Body of pancreas (tissue), 4 donors: ENCODE measurements at regions not wholly inside any gene's neighbourhood (a gene's known extent, or its start where the extent isn't known, plus 50 kb on each side); places are given as distances from the start of the nearest gene placed in this dataset.

Source experiments
- ATAC-seq: fragments of 150-250 bp; one replicate; pipeline ENCODE4 v1.9.1; 2016
- DNase-seq, 4 donors: peaks; one replicate each; pipeline ENCODE4 v3.0.0-alpha.2; 2019
- H3K27ac ChIP-seq, 4 donors: fragments of 200-600 bp; sonication (generic); 1 replicate in 3 of 4; 2 replicates in 1 of 4; pipeline versions ENCODE4 v1.5.1 to v1.6.1; 2016 to 2019; ENCODE audit warnings: mild to moderate bottlenecking in 1 of 4, mixed read lengths in 1 of 4, moderate library complexity in 1 of 4
- H3K27me3 ChIP-seq, 2 donors: fragments of 200-600 bp; sonication (generic); one replicate each; pipeline ENCODE4 v1.6.0; 2016; ENCODE audit warnings: mild to moderate bottlenecking in 1 of 2
- H3K36me3 ChIP-seq, 2 donors: fragments of 200-600 bp; sonication (generic); replicated peaks in 1 of 2; 2 replicates each; pipeline ENCODE4 v1.5.1; 2016; ENCODE audit warnings: low read depth in 2 of 2; ENCODE audit not compliant: insufficient read depth in 1 of 2
- H3K4me1 ChIP-seq: fragments of 200-600 bp; sonication (generic); one replicate; pipeline ENCODE4 v1.6.0; 2016
- H3K4me3 ChIP-seq, 2 donors: fragments of 200-600 bp; sonication (generic); 1 replicate in 1 of 2; 2 replicates in 1 of 2; pipeline ENCODE4 v1.5.1; 2016 to 2019
- H3K9me3 ChIP-seq, 3 donors: fragments of 200-600 bp; sonication (generic); 1 replicate in 2 of 3; 2 replicates in 1 of 3; pipeline ENCODE4 v1.5.1; 2016
- POLR2A ChIP-seq, 3 donors: fragments of 450-650 bp; IDR thresholded peaks; one replicate each; pipeline ENCODE4 v1.6.1; 2016; ENCODE audit warnings: antibody characterized with exemption in 3 of 3, mild to moderate bottlenecking in 2 of 3
- WGBS, 2 donors: methylation state at CpG; one replicate each; pipeline ENCODE4 v1.1.5; 2017; 5-methylcytosine and 5-hydroxymethylcytosine counted together
- intact Hi-C: fragments of 100-400 bp; cut with DNase I; formaldehyde crosslinking; loops from one replicate; pipeline ENCODE4 v1.15.1; 2023
- TF ChIP-seq, protein P1 (sequence below), 7 experiments: fragments of 450-650 bp in 4 of 7; fragments of 200-600 bp in 3 of 7; sonication (generic) in 3 of 7; IDR thresholded peaks; one replicate each; pipeline ENCODE4 v1.5.1; 2016 to 2019; ENCODE audit warnings: antibody characterized with exemption in 7 of 7

DNA sequence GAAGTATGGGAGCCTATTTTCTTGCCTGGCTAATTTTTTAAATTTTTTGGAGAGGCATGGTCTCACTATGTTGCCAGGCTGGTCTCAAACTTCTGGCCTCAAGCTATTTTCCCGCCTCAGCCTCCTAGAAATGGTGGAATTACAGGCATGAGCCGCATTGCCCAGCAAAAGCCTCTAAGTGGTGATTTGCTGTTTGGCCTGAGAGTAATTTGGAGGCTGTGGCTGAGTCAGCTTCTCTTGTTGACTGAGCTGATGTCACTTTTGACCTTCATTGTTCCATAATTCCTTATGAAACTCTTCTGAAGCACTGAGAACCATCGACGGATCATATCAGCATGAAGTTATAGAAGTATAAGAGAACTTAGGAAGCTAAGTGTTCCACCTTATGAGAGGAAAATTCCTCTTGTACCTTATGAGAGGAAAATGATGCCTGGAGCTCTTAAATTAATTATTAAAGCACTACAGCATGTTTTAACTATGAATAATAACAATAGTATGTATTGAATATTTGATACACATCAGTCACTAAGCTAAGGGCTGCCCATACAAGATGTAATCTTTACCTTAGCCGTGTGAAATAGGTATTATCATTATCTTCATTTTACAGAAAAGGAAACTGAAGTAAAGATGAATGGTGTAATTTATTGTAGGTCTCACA lies 220.8 kb upstream of the MON1B start:
- 68% methylated on average over 5 of the region's 5 CpGs for WGBS, 2 donors
- no peak for TF ChIP-seq POLR2A (IDR thresholded peaks at IDR 0.05)
- TF ChIP-seq, protein P1, sequence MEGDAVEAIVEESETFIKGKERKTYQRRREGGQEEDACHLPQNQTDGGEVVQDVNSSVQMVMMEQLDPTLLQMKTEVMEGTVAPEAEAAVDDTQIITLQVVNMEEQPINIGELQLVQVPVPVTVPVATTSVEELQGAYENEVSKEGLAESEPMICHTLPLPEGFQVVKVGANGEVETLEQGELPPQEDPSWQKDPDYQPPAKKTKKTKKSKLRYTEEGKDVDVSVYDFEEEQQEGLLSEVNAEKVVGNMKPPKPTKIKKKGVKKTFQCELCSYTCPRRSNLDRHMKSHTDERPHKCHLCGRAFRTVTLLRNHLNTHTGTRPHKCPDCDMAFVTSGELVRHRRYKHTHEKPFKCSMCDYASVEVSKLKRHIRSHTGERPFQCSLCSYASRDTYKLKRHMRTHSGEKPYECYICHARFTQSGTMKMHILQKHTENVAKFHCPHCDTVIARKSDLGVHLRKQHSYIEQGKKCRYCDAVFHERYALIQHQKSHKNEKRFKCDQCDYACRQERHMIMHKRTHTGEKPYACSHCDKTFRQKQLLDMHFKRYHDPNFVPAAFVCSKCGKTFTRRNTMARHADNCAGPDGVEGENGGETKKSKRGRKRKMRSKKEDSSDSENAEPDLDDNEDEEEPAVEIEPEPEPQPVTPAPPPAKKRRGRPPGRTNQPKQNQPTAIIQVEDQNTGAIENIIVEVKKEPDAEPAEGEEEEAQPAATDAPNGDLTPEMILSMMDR (IDR thresholded peaks at IDR 0.05): no peak
- peak in 2 of 4 donors; percentile 10 to 17 for DNase-seq

DNA sequence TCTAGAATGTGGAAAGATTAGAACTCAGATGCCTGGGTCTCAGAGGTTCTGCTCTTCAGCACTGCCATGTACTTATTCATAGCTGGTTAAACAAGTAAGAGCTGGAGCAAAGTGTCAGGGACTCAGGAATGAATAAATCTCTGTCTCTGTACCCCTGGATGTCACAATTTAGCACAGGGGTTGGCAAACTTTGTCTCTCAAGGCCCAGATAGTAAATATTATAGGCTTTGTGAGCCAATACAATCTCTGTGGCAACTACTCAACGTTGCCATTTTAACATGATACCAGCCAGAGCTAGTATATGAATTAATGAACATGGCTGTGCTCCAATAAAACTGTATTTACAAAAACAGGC lies 220.3 kb upstream of the MON1B start:
- no peak for ATAC-seq
- no peak for DNase-seq
- intact Hi-C loops: no loop called here
- Histone ChIP-seq H3K4me3 (no peak overlapping the region), H3K27ac (no peak overlapping the region), H3K4me1 (no peaks in the 10 kb centered on the region), H3K36me3 (no peaks in the 10 kb centered on the region), H3K27me3 (no peaks in the 10 kb centered on the region), H3K9me3 (no peaks in the 10 kb centered on the region)
- WGBS, 2 donors: 43 to 48% methylated on average over 1 of the region's 1 CpG
- no peak for TF ChIP-seq POLR2A (IDR thresholded peaks at IDR 0.05)
- TF ChIP-seq, protein P1 (IDR thresholded peaks at IDR 0.05): no peak

More for the DNA sequence above, 220.8 kb upstream of the MON1B start:
- Histone ChIP-seq H3K27me3 (no peaks in the 10 kb centered on the region), H3K27ac (no peak overlapping the region), H3K36me3 (no peaks in the 10 kb centered on the region), H3K9me3 (no peaks in the 10 kb centered on the region), H3K4me3 (no peak overlapping the region), H3K4me1 (no peaks in the 10 kb centered on the region)
- ATAC-seq: peak; percentile 38
- intact Hi-C loops: no loop called here

DNA sequence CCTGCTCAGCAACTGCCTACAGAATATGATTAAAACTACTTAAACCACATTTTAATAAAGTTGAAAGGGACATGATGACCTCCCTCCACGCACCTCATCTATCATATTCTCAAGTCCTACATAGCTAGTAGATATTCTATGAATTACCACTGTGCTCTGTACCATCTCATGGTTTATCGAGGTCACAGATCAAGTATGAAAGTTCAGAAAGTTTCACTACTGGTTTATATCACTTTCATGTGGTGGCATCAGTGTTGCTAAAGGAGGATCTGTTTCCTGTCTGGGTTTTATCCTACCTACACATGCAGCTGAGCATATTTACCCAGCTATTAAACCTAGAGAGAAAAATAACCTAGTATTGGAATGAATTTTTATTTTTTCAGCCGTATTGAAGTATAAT lies 214.9 kb upstream of the MON1B start:
- Histone ChIP-seq H3K4me3 (no peak overlapping the region), H3K27me3 (no peaks in the 10 kb centered on the region), H3K9me3 (no peaks in the 10 kb centered on the region), H3K4me1 (no peaks in the 10 kb centered on the region), H3K36me3 (no peaks in the 10 kb centered on the region), H3K27ac (no peak overlapping the region)
- TF ChIP-seq, protein P1 (IDR thresholded peaks at IDR 0.05): no peak
- TF ChIP-seq POLR2A (IDR thresholded peaks at IDR 0.05): no peak
- ATAC-seq: no peak
- DNase-seq: no peak
- intact Hi-C loops: no loop called here
- WGBS, 2 donors: 80 to 89% methylated on average over 3 of the region's 3 CpGs

DNA sequence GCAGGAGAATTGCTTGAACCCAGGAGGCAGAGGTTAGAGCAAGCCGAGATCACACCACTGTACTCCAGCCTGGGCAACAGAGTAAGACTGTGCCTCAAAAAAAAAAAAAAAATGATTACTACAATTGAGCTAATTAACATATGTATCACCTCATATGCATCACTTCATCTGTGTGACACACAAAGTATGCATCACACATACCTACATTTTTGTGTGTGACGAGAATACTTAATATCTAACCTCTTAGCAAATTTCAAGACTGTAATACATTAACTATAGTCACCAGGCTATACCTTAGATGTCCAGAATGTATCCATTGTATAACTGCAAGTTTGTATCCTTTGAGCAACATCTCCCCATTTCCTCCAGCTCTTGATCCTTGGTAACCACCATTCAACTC lies 214.2 kb upstream of the MON1B start:
- Histone ChIP-seq H3K36me3 (no peaks in the 10 kb centered on the region), H3K27me3 (no peaks in the 10 kb centered on the region), H3K4me1 (no peaks in the 10 kb centered on the region), H3K4me3 (no peak overlapping the region), H3K27ac (no peak overlapping the region), H3K9me3 (no peaks in the 10 kb centered on the region)
- ATAC-seq (no peak), DNase-seq (no peak)
- intact Hi-C loops: no loop called here
- TF ChIP-seq, protein P1 (IDR thresholded peaks at IDR 0.05): no peak
- no peak for TF ChIP-seq POLR2A (IDR thresholded peaks at IDR 0.05)
- 83 to 95% methylated on average over 2 of the region's 2 CpGs for WGBS, 2 donors

DNA sequence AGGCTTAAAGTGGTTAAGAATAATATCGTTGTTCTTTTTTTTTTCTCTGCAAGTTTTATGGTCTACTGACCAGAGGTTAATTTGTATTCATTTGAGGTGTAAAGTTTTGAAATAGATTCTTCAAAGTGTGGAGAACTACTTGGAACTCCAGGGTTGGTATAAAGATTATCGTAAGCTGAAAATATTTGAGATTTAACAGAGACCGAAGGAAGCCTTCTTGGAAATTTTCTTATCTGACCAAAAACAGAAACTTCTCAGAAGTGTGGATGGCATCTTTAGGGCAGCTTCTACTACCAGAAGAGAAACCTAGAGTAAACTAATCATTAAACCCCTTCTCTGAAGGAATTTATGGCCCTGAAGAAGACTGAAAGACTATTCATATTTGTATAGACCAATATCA lies 206.8 kb upstream of the MON1B start:
- Histone ChIP-seq H3K4me1 (no peaks in the 10 kb centered on the region), H3K9me3 (no peaks in the 10 kb centered on the region), H3K36me3 (no peaks in the 10 kb centered on the region), H3K4me3 (no peak overlapping the region), H3K27me3 (no peaks in the 10 kb centered on the region), H3K27ac (no peak overlapping the region)
- no peak for DNase-seq
- intact Hi-C loops: no loop called here
- TF ChIP-seq POLR2A (IDR thresholded peaks at IDR 0.05): no peak
- TF ChIP-seq, protein P1 (IDR thresholded peaks at IDR 0.05): no peak
- ATAC-seq: no peak
- WGBS, 2 donors: 74 to 75% methylated on average over 3 of the region's 3 CpGs
